Activated naive CD8-positive, alpha-beta T cell treated with anti-CD3 and anti-CD28 coated beads for 36 hours (primary cell): ENCODE measurements at regions not wholly inside any gene's neighbourhood (a gene's known extent, or its start where the extent isn't known, plus 50 kb on each side); places are given as distances from the start of the nearest gene placed in this dataset.

Experiments
- DNase-seq: peaks from one replicate; pipeline ENCODE4 v3.0.0; 2021
- H3K27ac Mint-ChIP-seq: one replicate; pipeline ENCODE4 v1.8.0; 2022; ENCODE audit warnings: mild to moderate bottlenecking, moderate library complexity, mixed read lengths
- H3K27me3 Mint-ChIP-seq: one replicate; pipeline ENCODE4 v1.8.0; 2022; ENCODE audit warnings: mild to moderate bottlenecking, mixed read lengths
- H3K36me3 Mint-ChIP-seq: one replicate; pipeline ENCODE4 v1.8.0; 2021; ENCODE audit warnings: mild to moderate bottlenecking, mixed read lengths
- H3K4me1 Mint-ChIP-seq: one replicate; pipeline ENCODE4 v1.8.0; 2021; ENCODE audit warnings: mixed read lengths
- H3K4me3 Mint-ChIP-seq: one replicate; pipeline ENCODE4 v1.8.0; 2022; ENCODE audit warnings: mild to moderate bottlenecking, moderate library complexity, mixed read lengths
- H3K9me3 Mint-ChIP-seq: one replicate; pipeline ENCODE4 v1.8.0; 2022; ENCODE audit warnings: mixed read lengths

GRCh38 chr4:36394352-36394903, 113.0 kb downstream of the DTHD1 start:
- peak; percentile 29 for DNase-seq
- Mint-ChIP-seq H3K27me3 (peaks cover 5% of the 10 kb centered on the region), H3K4me1 (peaks cover 14% of the 10 kb centered on the region), H3K9me3 (no peaks in the 10 kb centered on the region), H3K4me3 (peak overlapping the region; percentile 68), H3K27ac (peak overlapping the region; percentile 98), H3K36me3 (no peaks in the 10 kb centered on the region)

GRCh38 chr4:36399762-36400353, 118.4 kb downstream of the DTHD1 start:
- Mint-ChIP-seq H3K9me3 (peaks cover 6% of the 10 kb centered on the region), H3K27ac (no peak overlapping the region), H3K4me1 (peaks cover 15% of the 10 kb centered on the region), H3K36me3 (peaks cover 5% of the 10 kb centered on the region), H3K4me3 (no peak overlapping the region), H3K27me3 (peaks cover 16% of the 10 kb centered on the region)
- DNase-seq, result peak; percentile 21

GRCh38 chr4:36402008-36402758, 120.8 kb downstream of the DTHD1 start:
- peaks cover 11% of the 10 kb centered on the region for H3K27me3 Mint-ChIP-seq
- DNase-seq, result no peak
- H3K4me3 Mint-ChIP-seq, result no peak overlapping the region
- H3K4me1 Mint-ChIP-seq, result peaks cover 15% of the 10 kb centered on the region
- peaks cover 6% of the 10 kb centered on the region for H3K9me3 Mint-ChIP-seq
- no peak overlapping the region for H3K27ac Mint-ChIP-seq
- peaks cover 5% of the 10 kb centered on the region for H3K36me3 Mint-ChIP-seq

GRCh38 chr4:36411338-36411737, 129.9 kb downstream of the DTHD1 start:
- no peaks in the 10 kb centered on the region for H3K4me1 Mint-ChIP-seq
- H3K4me3 Mint-ChIP-seq, result no peak overlapping the region
- DNase-seq, result no peak
- no peaks in the 10 kb centered on the region for H3K36me3 Mint-ChIP-seq
- H3K27ac Mint-ChIP-seq, result no peak overlapping the region
- peaks cover 28% of the 10 kb centered on the region for H3K27me3 Mint-ChIP-seq
- no peaks in the 10 kb centered on the region for H3K9me3 Mint-ChIP-seq

- H3K27ac Mint-ChIP-seq, result no peak overlapping the region
- H3K27me3 Mint-ChIP-seq, result peaks cover 38% of the 10 kb centered on the region
Measured at GRCh38 chr4:36414248-36414647, 132.8 kb downstream of the DTHD1 start.

GRCh38 chr4:36417146-36417545, 135.7 kb downstream of the DTHD1 start:
- no peaks in the 10 kb centered on the region for H3K4me1 Mint-ChIP-seq
- no peak overlapping the region for H3K27ac Mint-ChIP-seq
- no peaks in the 10 kb centered on the region for H3K9me3 Mint-ChIP-seq
- DNase-seq, result no peak
- no peak overlapping the region for H3K4me3 Mint-ChIP-seq
- H3K36me3 Mint-ChIP-seq, result no peaks in the 10 kb centered on the region
- H3K27me3 Mint-ChIP-seq, result peaks cover 31% of the 10 kb centered on the region

More at GRCh38 chr4:36414248-36414647, 132.8 kb downstream of the DTHD1 start:
- Mint-ChIP-seq H3K36me3 (no peaks in the 10 kb centered on the region), H3K4me1 (no peaks in the 10 kb centered on the region), H3K9me3 (no peaks in the 10 kb centered on the region), H3K4me3 (no peak overlapping the region)
- no peak for DNase-seq

GRCh38 chr4:36420111-36420679, 138.8 kb downstream of the DTHD1 start:
- H3K4me3 Mint-ChIP-seq, result no peak overlapping the region
- H3K27me3 Mint-ChIP-seq, result peaks cover 20% of the 10 kb centered on the region
- no peaks in the 10 kb centered on the region for H3K9me3 Mint-ChIP-seq
- no peak for DNase-seq
- H3K36me3 Mint-ChIP-seq, result no peaks in the 10 kb centered on the region
- H3K4me1 Mint-ChIP-seq, result no peaks in the 10 kb centered on the region
- no peak overlapping the region for H3K27ac Mint-ChIP-seq

- peaks cover 18% of the 10 kb centered on the region for H3K27me3 Mint-ChIP-seq
Measured at GRCh38 chr4:36422607-36423006, 141.2 kb downstream of the DTHD1 start.

GRCh38 chr4:36426741-36427140, 145.3 kb downstream of the DTHD1 start:
- Mint-ChIP-seq H3K4me1 (no peaks in the 10 kb centered on the region), H3K27ac (no peak overlapping the region), H3K36me3 (no peaks in the 10 kb centered on the region), H3K4me3 (no peak overlapping the region), H3K9me3 (no peaks in the 10 kb centered on the region), H3K27me3 (peaks cover 16% of the 10 kb centered on the region)
- no peak for DNase-seq

More at GRCh38 chr4:36422607-36423006, 141.2 kb downstream of the DTHD1 start:
- Mint-ChIP-seq H3K27ac (no peak overlapping the region), H3K4me1 (no peaks in the 10 kb centered on the region), H3K36me3 (no peaks in the 10 kb centered on the region), H3K4me3 (no peak overlapping the region), H3K9me3 (no peaks in the 10 kb centered on the region)
- no peak for DNase-seq

GRCh38 chr4:36427696-36428095, 146.3 kb downstream of the DTHD1 start:
- H3K4me3 Mint-ChIP-seq, result no peak overlapping the region
- H3K9me3 Mint-ChIP-seq, result no peaks in the 10 kb centered on the region
- no peak for DNase-seq
- no peak overlapping the region for H3K27ac Mint-ChIP-seq
- no peaks in the 10 kb centered on the region for H3K36me3 Mint-ChIP-seq
- H3K27me3 Mint-ChIP-seq, result peaks cover 16% of the 10 kb centered on the region
- no peaks in the 10 kb centered on the region for H3K4me1 Mint-ChIP-seq

GRCh38 chr4:36432586-36432985, 151.2 kb downstream of the DTHD1 start:
- no peak overlapping the region for H3K4me3 Mint-ChIP-seq
- H3K4me1 Mint-ChIP-seq, result no peaks in the 10 kb centered on the region
- peaks cover 5% of the 10 kb centered on the region for H3K27me3 Mint-ChIP-seq
- H3K27ac Mint-ChIP-seq, result no peak overlapping the region
- no peak for DNase-seq
- H3K9me3 Mint-ChIP-seq, result peaks cover 11% of the 10 kb centered on the region
- H3K36me3 Mint-ChIP-seq, result no peaks in the 10 kb centered on the region

- no peak for DNase-seq
- Mint-ChIP-seq H3K9me3 (peaks cover 14% of the 10 kb centered on the region), H3K4me1 (no peaks in the 10 kb centered on the region), H3K27me3 (no peaks in the 10 kb centered on the region), H3K27ac (no peak overlapping the region), H3K36me3 (no peaks in the 10 kb centered on the region), H3K4me3 (no peak overlapping the region)
Measured at GRCh38 chr4:36439556-36439955, 158.1 kb downstream of the DTHD1 start.

- Mint-ChIP-seq H3K4me3 (no peak overlapping the region), H3K9me3 (no peaks in the 10 kb centered on the region), H3K36me3 (no peaks in the 10 kb centered on the region)
Measured at GRCh38 chr4:36445480-36445879, 164.1 kb downstream of the DTHD1 start.

GRCh38 chr4:36446275-36446674, 164.9 kb downstream of the DTHD1 start:
- Mint-ChIP-seq H3K36me3 (no peaks in the 10 kb centered on the region), H3K4me3 (no peak overlapping the region), H3K27me3 (peaks cover 13% of the 10 kb centered on the region), H3K9me3 (no peaks in the 10 kb centered on the region), H3K4me1 (no peaks in the 10 kb centered on the region), H3K27ac (no peak overlapping the region)
- DNase-seq, result no peak

More at GRCh38 chr4:36445480-36445879, 164.1 kb downstream of the DTHD1 start:
- H3K27me3 Mint-ChIP-seq, result peaks cover 13% of the 10 kb centered on the region
- H3K4me1 Mint-ChIP-seq, result no peaks in the 10 kb centered on the region
- no peak overlapping the region for H3K27ac Mint-ChIP-seq
- no peak for DNase-seq

- Mint-ChIP-seq H3K36me3 (no peaks in the 10 kb centered on the region), H3K27ac (no peak overlapping the region), H3K4me1 (no peaks in the 10 kb centered on the region), H3K9me3 (no peaks in the 10 kb centered on the region), H3K27me3 (peaks cover 4% of the 10 kb centered on the region), H3K4me3 (no peak overlapping the region)
- no peak for DNase-seq
Measured at GRCh38 chr4:36461344-36461743, 179.9 kb downstream of the DTHD1 start.
